HG03469 (cell line): ENCODE measurements at regions not wholly inside any gene's neighbourhood (a gene's known extent, or its start where the extent isn't known, plus 50 kb on each side); places are given as distances from the start of the nearest gene placed in this dataset.
"Not testable (repeated sequence)": the region's sequence is repeated elsewhere in the genome, so short reads cannot be mapped to it uniquely, and the experiment has no call there.

Source experiments
- ATAC-seq: cut with Tn5 transposase; IDR thresholded peaks from one replicate; pipeline ENCODE4 v1.9.1; 2021; ENCODE audit warnings: mild to moderate bottlenecking, moderate library complexity, moderate number of reproducible peaks; ENCODE audit not compliant: unreplicated experiment

DNA sequence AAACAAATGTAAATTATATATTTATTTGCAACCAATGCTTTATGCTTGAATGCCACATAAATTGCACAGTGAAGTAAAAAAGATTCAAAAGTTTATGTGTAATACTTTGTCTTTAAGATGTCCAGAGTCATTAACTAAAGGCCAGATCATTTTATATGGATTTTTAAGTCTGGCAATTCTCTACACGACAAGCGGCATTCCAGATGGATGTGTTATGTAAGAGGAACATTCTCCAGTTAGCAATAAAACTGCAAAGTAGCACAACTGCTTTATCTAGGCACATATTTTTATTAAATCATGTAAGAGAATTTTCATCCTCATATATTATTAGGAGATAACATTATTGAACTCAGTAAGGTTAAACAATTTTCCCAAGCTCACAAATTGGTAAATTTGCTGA, 1717.7 kb upstream of the SEL1L start:
- no peak for ATAC-seq

GRCh38 chr14:83253870-83254269, 1720.2 kb upstream of the SEL1L start:
- ATAC-seq: no peak

DNA sequence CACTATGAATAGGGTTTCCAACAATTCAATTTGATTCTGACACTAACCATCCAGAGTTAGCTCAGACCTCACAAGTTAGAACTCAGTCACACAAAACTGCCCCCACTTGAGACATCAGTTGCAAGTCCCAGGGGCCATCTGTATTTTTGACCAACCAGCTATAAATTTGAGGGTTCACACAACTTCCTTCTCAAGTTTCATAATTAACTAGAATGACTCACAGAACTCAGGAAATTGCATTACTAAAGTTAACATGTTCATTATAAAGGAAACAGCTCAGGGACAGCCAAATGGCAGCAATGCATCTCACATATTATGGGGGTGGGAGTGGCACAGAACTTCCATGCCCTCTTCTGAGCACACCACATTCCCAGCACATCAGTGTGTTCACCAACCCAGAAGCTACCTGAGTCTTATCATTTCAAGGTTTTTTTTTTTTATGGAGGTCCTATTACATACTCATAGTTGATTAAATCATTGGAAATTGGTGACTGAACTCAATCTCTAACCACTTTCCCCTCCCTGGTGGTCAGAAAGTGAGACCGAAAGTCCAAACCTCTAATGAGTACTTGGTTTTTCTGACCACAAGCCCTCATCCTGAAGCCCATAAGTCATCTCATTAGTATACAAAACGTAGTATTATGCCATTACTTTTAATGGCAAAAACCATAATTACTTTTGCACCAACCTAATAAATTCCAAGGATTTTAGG, 1721.5 kb upstream of the SEL1L start:
- no peak for ATAC-seq

DNA sequence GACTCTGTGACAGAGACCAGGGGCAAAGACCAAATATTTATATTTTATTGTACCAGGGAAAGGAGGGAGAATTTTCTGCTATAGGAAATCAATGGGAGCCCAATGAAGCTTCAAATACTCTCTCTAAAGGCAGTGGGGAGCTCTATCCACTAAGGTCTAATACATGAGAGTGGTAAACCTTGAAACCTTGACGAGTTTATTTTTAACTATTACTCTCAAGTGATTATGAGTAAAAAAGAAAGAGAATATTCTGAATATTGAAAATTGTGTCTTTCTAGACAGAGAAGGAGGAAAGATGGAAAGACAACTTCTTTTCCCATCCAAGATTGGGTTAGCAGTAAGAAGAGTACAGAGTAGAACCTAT, 1722.1 kb upstream of the SEL1L start:
- ATAC-seq: peak; percentile 38

DNA sequence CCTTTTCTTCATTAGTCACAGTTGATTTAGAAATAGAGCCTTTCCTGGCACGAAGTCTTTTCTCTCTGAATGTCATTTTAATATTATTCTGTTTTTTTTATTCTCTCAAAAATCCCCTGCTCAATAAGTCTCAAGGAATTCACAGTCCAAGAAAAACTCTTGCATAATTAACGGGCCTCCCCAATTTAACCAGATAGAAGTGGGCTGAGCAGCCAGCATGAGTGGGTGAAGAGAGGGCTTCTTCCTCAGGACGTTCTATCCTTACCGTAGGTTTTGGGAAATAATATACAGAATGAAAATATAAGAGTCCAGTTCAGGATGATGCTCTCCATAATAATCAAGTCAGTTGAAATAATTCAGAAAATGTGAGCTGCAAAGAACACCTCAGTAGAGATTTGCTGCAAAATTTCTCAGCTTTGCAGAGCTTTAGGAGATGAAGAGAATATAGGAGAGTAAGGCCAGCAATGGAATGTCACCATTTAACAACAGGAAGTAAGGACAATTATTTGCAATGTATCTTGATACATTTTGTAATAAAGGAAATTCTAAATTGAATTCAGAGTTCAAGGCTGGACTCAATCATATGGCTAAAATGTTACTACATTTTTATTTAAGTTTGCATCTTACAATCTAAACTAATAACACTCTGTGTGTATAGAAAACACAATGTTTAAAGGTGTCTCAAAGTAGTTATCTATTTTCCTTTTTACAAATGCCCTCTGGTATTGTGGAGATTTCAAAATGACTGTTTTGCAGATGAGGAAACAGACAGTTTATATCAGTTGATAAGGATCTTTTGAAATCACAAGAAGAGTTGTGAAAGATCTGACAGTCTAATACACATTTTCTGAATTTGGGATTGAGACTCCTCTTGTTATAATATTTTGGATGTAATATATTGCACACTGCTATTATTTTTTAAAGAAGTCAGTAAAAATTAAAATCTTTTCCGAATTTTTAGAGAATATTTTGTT, 1724.1 kb upstream of the SEL1L start:
- ATAC-seq: no peak

DNA sequence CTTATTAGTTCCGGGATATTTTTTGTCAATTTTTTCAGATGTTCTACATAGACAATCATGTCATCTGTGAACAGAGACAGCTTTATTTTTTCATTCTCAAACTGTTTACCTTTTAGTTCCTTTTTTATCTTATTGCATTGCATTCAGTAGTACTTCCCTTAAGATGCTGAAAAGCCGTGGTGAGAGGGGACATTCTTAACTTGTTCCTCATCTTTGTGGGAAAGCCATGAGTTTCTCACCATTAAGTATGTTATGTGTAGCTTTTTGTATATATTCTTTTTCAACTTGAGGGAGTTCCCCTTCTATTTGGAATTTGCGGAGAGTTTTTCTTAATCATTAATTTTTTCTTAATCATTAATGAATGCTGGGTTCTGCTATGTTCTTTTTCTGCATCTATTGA, 1727.1 kb upstream of the SEL1L start:
- ATAC-seq: no peak

- no peak for ATAC-seq
Observed at GRCh38 chr14:83269583-83269982, 1735.9 kb upstream of the SEL1L start.

GRCh38 chr14:83271663-83272062, 1738.0 kb upstream of the SEL1L start:
- ATAC-seq: no peak

DNA sequence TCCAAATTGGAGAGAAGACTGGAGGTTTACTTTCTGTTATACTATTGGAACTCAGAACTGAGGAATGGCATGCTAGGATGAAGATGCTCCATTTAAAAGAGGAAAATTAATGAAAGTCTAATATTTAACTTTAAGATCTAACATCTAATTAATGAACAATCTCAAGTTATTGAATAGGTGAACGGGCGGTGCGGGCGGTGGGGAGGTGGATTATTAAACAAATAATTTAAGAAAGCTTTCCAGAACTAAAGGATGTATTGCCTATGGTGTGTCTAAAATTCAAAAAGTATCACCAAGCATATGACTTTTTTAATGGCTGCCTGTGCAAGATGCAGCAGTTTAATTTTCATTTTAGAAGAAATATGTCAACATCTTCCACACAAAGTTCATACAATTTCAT, 1747.1 kb upstream of the SEL1L start:
- no peak for ATAC-seq

DNA sequence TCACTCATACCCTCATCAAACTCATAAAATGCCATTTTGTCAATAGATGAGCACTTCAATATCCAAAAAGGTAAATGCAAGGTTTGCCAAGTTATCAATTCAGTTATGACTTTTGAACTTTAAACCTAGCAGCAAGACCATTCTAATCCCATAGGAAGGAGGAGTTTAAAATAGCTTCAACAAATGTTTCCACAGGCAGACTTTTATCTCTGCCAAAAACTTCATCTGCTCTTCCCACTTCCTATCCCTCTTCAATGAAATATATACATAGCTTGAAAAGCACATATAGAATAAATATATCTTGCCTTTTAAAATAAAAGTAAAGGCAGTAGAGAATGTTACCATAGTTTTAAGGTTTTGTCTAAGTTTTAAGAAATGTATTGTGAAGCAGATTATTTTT, 1749.1 kb upstream of the SEL1L start:
- ATAC-seq: no peak

DNA sequence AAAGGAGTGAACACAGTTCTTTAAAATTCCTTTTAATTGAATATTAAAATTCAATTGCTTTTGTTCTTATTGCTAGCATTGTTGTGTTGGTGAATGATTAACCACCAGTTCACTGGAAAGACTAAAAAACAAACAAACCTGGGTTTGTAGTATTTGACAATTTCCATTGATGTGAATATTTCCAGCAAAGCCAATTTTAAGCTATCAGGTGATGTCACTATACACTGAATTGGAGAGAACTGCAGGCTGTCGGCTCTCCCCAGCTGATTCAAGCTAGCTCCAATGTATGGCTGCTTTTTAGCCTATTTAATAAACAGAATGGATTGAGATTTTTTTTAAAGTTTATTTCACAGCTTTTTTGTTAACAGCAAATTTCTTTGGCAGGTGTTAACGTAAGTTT, 1753.6 kb upstream of the SEL1L start:
- no peak for ATAC-seq

DNA sequence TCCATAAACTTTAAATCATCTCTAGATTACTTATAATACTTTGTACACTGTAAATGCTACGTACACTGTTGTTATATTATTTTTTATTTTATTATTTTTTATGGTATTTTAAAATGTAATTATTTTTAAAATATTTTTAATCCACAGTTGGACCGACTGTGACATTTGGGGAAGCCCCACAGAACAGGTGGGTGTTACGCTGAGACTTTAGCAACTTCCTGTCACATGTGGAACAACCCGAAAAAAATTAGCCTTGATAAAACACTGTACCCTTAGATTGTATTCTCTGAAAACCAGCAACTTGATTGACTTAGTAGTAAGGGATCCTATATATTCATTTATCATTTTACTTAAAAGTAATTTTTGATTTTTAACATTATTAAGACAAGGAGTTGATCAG, 1755.7 kb upstream of the SEL1L start:
- ATAC-seq: no peak

GRCh38 chr14:83289896-83290295, 1756.2 kb upstream of the SEL1L start:
- ATAC-seq: no peak

- no peak for ATAC-seq
Observed at GRCh38 chr14:83290447-83290846, 1756.8 kb upstream of the SEL1L start.

GRCh38 chr14:83291714-83292113, 1758.1 kb upstream of the SEL1L start:
- no peak for ATAC-seq

- ATAC-seq: no peak
Observed at GRCh38 chr14:83294941-83295340, 1761.3 kb upstream of the SEL1L start.

DNA sequence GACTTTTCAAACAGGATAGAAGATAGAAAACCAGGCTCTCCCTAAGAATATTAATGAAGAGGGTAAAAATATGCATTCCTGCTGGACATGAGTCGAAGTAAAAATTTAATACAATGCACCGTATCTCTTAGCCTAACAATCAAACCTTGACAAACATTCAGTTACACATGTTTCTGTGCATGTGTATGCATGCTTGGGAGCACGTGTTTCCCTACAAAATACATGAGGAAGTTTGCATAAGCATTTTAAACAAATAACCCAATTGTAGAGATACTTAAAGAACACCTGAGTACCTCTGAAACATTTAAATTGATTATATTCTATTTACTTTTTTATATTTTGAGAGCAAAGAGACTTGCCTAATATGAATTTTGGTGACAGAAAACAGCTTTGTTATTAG, 1763.7 kb upstream of the SEL1L start:
- no peak for ATAC-seq

DNA sequence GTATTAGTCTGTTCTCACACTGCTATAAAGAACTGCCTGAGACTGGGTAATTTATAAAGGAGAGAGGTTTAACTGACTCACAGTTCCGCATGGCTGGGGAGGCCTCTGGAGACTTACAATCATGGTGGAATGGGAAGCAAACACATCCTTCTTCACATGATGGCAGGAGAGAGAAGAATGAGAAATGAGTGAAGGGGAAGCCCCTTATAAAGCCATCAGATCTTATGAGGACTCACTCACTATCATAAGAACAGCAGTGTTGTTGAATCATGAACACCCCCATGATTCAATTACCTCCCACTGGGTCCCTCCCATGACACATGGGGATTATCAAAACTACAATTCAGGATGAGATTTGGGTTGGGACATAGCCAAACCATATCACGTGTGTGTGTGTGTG, 1764.4 kb upstream of the SEL1L start:
- ATAC-seq: not testable (repeated sequence)

- no peak for ATAC-seq
Observed at GRCh38 chr14:83300476-83301064, 1766.9 kb upstream of the SEL1L start.

DNA sequence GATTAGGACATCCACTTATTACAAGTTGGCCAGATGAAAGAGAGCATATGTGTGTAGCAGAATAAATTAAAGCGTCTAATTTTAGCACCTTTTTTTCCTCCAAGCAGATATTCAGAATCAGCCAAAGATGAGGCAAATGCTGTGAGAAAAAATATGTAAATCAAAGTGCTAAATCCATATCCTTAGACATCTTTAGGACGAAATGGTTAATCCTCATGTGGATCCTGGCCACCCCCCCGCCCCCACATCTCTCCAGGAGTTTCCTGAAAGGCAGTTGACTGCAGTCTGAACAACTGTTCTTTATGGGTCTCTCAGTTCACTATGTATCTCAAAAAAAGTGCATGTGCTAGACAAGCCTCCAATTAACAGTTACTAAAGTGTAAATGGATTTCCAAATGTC, 1768.1 kb upstream of the SEL1L start:
- ATAC-seq: no peak

DNA sequence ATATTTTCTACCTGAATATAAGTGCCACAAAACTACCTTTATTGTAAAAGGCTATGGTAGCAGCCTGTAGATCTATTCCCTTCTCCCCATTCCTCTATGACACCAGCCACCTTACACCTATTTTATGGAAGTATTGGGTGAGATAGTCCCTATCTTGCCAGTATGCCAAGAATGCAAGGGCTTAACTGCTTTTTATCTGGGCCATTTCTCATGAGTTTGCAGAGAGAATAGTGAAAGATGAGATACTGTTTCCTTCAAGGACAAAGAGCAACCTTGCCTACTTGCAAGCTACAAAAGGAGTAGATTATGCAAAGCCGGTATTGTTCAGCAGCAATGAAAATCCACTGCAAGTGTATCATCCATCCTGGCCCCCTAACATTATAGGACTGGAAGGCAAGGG, 1775.6 kb upstream of the SEL1L start:
- ATAC-seq: no peak

DNA sequence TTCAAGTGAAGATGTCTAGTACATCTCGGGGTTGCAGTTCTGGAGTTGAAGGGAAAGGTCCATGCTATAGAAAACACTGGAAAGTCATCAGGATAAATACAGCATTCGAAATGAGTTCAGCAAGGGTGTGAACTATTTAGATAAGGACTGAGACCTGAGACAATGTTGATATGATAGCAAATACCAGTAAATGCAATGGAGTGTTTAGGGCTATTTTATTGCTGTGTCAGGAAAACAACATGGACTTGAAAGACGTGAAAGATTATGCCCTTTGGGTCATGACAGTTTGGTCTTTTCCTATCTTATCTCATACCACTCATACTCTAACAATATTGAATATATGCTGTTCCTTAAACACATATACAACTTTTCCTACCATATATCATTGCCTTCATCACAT, 1776.2 kb upstream of the SEL1L start:
- ATAC-seq: no peak
